Neural cell (in vitro differentiated cells): ENCODE measurements at regions not wholly inside any gene's neighbourhood (a gene's known extent, or its start where the extent isn't known, plus 50 kb on each side); places are given as distances from the start of the nearest gene placed in this dataset.

Source experiments
- H2AFZ ChIP-seq: fragments of 200-600, 300-800 bp; sonication (generic), shearing (Covaris generic); 2 replicates; pipeline ENCODE4 v1.6.0; 2014; ENCODE audit warnings: low read depth, mild to moderate bottlenecking, antibody characterized with exemption, low read length, moderate library complexity
- H3F3A ChIP-seq: fragments of 200-600 bp; shearing (Covaris generic); 2 replicates; pipeline ENCODE4 v1.6.1; 2016; ENCODE audit warnings: mild to moderate bottlenecking, moderate library complexity, mixed read lengths, antibody characterized with exemption, low read length; ENCODE audit not compliant: insufficient read depth, poor library complexity, severe bottlenecking
- H3K27ac ChIP-seq: fragments of 200-600, 300-800 bp; sonication (generic), shearing (Covaris generic); 2 replicates; pipeline ENCODE4 v1.5.1; 2014; ENCODE audit warnings: mild to moderate bottlenecking, low read length, moderate library complexity
- H3K27me3 ChIP-seq: fragments of 300-800, 200-600 bp; sonication (generic), shearing (Covaris generic); 2 replicates; pipeline ENCODE4 v1.6.0; 2014; ENCODE audit warnings: mild to moderate bottlenecking, low read depth, low read length, moderate library complexity; ENCODE audit not compliant: insufficient read depth
- H3K36me3 ChIP-seq: fragments of 300-800, 200-600 bp; sonication (generic), shearing (Covaris generic); 2 replicates; pipeline ENCODE4 v1.5.1; 2014; ENCODE audit warnings: mild to moderate bottlenecking, antibody characterized with exemption, low read length, moderate library complexity; ENCODE audit not compliant: insufficient read depth
- H3K4me2 ChIP-seq: fragments of 300-800, 200-600 bp; sonication (generic), shearing (Covaris generic); 2 replicates; pipeline ENCODE4 v1.6.0; 2014; ENCODE audit warnings: mild to moderate bottlenecking, low read length
- H3K4me3 ChIP-seq: fragments of 300-800, 200-600 bp; sonication (generic), shearing (Covaris generic); 2 replicates; pipeline ENCODE4 v1.5.1; 2014; ENCODE audit warnings: mild to moderate bottlenecking, low read length, moderate library complexity
- H3K79me2 ChIP-seq: fragments of 200-600 bp; shearing (Covaris generic); replicated peaks from 2 replicates; pipeline ENCODE4 v1.6.0; 2014; ENCODE audit warnings: mild to moderate bottlenecking, low read length, moderate library complexity; ENCODE audit not compliant: insufficient read depth
- H3K9ac ChIP-seq: fragments of 300-800, 200-600 bp; sonication (generic), shearing (Covaris generic); 2 replicates; pipeline ENCODE4 v1.6.1; 2016; ENCODE audit warnings: mild to moderate bottlenecking, low read length, mixed read lengths
- H3K9me2 ChIP-seq: fragments of 200-600 bp; shearing (Covaris generic); 2 replicates; pipeline ENCODE4 v1.6.1; 2016; ENCODE audit warnings: mild to moderate bottlenecking, low read length, mixed read lengths; ENCODE audit not compliant: insufficient read depth
- H3K9me3 ChIP-seq: fragments of 200-600, 300-800 bp; sonication (generic), shearing (Covaris generic); 2 replicates; pipeline ENCODE4 v1.6.1; 2016; ENCODE audit warnings: mild to moderate bottlenecking, mixed run types, low read length, moderate library complexity, mixed read lengths
- H4K20me1 ChIP-seq: fragments of 200-600 bp; shearing (Covaris generic); 2 replicates; pipeline ENCODE4 v1.6.1; 2016; ENCODE audit warnings: mild to moderate bottlenecking, mixed run types; ENCODE audit not compliant: insufficient read depth
- EP300 ChIP-seq: fragments of 450-650 bp; conservative IDR thresholded peaks from 2 replicates; pipeline ENCODE4 v1.6.1; 2014; ENCODE audit warnings: antibody characterized with exemption, mild to moderate bottlenecking, moderate library complexity; ENCODE audit not compliant: poor library complexity, severe bottlenecking
- EZH2 ChIP-seq: fragments of 200-600, 300-800 bp; shearing (Covaris generic), sonication (generic); IDR thresholded peaks from 2 replicates; pipeline ENCODE4 v1.6.1; 2014; ENCODE audit warnings: antibody characterized with exemption, low read length, borderline replicate concordance, mild to moderate bottlenecking; ENCODE audit not compliant: insufficient read depth, poor library complexity, severe bottlenecking
- MXI1 ChIP-seq: fragments of 450-650 bp; conservative IDR thresholded peaks from 2 replicates; pipeline ENCODE4 v1.6.1; 2014; ENCODE audit warnings: antibody characterized with exemption, mild to moderate bottlenecking; ENCODE audit not compliant: poor library complexity, severe bottlenecking
- POLR2AphosphoS5 ChIP-seq: IDR thresholded peaks from 2 replicates; pipeline ENCODE4 v1.6.1; 2012
- RAD21 ChIP-seq: fragments of 450-650 bp; conservative IDR thresholded peaks from 2 replicates; pipeline ENCODE4 v1.6.1; 2014; ENCODE audit warnings: antibody characterized with exemption, mild to moderate bottlenecking, moderate library complexity
- SMC3 ChIP-seq: fragments of 450-650 bp; conservative IDR thresholded peaks from 2 replicates; pipeline ENCODE4 v1.6.1; 2014; ENCODE audit warnings: antibody characterized with exemption, mild to moderate bottlenecking, moderate library complexity; ENCODE audit not compliant: poor library complexity
- TAF1 ChIP-seq: IDR thresholded peaks from 2 replicates; pipeline ENCODE4 v1.6.1; 2012; ENCODE audit warnings: low read depth
- TF ChIP-seq, protein P1 (sequence below): IDR thresholded peaks from 2 replicates; pipeline ENCODE4 v1.6.1; 2012; ENCODE audit warnings: borderline replicate concordance
- TF ChIP-seq, protein P2 (sequence below): fragments of 450-650 bp; IDR thresholded peaks from 2 replicates; pipeline ENCODE4 v1.5.1; 2014; ENCODE audit warnings: antibody characterized with exemption, mild to moderate bottlenecking, moderate library complexity; ENCODE audit not compliant: poor library complexity, severe bottlenecking

DNA sequence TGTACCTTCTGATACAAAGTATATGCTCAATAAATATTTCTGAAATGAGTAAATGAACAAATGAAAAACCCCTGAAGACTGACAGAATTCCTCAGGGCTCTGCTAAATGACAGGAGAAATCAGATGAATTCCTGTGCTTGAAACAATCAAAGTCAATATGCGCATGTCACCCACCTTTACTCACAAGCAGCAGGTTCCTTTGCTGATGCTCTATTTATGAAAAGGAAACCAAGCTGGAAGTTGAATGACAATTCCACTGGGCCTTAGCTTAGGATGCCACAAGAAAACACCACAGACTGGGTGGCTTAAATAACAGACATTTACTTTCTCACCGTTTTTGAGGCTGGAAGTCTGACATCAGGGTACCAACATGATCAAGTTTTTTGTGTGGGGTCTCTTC is 477.5 kb upstream of the TEX13C start:
- Histone ChIP-seq H3F3A (no peaks in the 10 kb centered on the region), H3K4me3 (no peak overlapping the region), H3K79me2 (no peaks in the 10 kb centered on the region), H4K20me1 (no peaks in the 10 kb centered on the region), H3K4me2 (no peak overlapping the region), H3K9me3 (no peaks in the 10 kb centered on the region), H3K9ac (no peak overlapping the region), H3K9me2 (no peaks in the 10 kb centered on the region), H2AFZ (no peak overlapping the region), H3K36me3 (no peaks in the 10 kb centered on the region), H3K27ac (no peak overlapping the region), H3K27me3 (no peaks in the 10 kb centered on the region)
- TF ChIP-seq POLR2AphosphoS5 (no peak), TAF1 (no peak), EP300 (no peak), EZH2 (no peak), SMC3 (no peak), MXI1 (no peak)
- TF ChIP-seq, protein P1, sequence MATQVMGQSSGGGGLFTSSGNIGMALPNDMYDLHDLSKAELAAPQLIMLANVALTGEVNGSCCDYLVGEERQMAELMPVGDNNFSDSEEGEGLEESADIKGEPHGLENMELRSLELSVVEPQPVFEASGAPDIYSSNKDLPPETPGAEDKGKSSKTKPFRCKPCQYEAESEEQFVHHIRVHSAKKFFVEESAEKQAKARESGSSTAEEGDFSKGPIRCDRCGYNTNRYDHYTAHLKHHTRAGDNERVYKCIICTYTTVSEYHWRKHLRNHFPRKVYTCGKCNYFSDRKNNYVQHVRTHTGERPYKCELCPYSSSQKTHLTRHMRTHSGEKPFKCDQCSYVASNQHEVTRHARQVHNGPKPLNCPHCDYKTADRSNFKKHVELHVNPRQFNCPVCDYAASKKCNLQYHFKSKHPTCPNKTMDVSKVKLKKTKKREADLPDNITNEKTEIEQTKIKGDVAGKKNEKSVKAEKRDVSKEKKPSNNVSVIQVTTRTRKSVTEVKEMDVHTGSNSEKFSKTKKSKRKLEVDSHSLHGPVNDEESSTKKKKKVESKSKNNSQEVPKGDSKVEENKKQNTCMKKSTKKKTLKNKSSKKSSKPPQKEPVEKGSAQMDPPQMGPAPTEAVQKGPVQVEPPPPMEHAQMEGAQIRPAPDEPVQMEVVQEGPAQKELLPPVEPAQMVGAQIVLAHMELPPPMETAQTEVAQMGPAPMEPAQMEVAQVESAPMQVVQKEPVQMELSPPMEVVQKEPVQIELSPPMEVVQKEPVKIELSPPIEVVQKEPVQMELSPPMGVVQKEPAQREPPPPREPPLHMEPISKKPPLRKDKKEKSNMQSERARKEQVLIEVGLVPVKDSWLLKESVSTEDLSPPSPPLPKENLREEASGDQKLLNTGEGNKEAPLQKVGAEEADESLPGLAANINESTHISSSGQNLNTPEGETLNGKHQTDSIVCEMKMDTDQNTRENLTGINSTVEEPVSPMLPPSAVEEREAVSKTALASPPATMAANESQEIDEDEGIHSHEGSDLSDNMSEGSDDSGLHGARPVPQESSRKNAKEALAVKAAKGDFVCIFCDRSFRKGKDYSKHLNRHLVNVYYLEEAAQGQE = no peak
- TF ChIP-seq, protein P2, sequence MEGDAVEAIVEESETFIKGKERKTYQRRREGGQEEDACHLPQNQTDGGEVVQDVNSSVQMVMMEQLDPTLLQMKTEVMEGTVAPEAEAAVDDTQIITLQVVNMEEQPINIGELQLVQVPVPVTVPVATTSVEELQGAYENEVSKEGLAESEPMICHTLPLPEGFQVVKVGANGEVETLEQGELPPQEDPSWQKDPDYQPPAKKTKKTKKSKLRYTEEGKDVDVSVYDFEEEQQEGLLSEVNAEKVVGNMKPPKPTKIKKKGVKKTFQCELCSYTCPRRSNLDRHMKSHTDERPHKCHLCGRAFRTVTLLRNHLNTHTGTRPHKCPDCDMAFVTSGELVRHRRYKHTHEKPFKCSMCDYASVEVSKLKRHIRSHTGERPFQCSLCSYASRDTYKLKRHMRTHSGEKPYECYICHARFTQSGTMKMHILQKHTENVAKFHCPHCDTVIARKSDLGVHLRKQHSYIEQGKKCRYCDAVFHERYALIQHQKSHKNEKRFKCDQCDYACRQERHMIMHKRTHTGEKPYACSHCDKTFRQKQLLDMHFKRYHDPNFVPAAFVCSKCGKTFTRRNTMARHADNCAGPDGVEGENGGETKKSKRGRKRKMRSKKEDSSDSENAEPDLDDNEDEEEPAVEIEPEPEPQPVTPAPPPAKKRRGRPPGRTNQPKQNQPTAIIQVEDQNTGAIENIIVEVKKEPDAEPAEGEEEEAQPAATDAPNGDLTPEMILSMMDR = no peak

DNA sequence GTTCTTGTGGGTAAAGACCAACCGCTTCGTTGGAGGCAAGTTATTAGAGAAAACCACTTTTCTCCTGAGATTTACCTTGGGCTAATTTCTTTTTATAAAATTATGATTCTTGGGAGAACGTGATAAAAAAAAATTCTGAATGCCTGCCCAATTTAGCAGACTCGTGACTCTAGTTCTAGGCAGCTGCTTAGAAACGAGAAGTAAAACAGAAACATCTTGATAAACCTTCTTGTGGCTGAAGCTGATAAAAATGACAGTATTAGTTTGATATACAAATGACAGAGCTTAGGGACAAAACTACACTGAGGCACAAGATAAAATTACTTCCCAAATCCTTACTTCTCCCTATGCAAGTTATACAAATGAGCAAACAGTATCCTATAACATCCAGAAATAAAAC is 458.9 kb upstream of the TEX13C start:
- TF ChIP-seq RAD21 (no peak), EP300 (no peak), MXI1 (no peak), POLR2AphosphoS5 (no peak), EZH2 (no peak), TAF1 (no peak), SMC3 (no peak)
- TF ChIP-seq, protein P1 = no peak
- TF ChIP-seq, protein P2 = no peak
- Histone ChIP-seq H3K27me3 (no peaks in the 10 kb centered on the region), H3K9me3 (no peaks in the 10 kb centered on the region), H3K36me3 (no peaks in the 10 kb centered on the region), H4K20me1 (no peaks in the 10 kb centered on the region), H3K9ac (no peak overlapping the region), H3K79me2 (no peaks in the 10 kb centered on the region), H3K4me2 (no peak overlapping the region), H3F3A (no peaks in the 10 kb centered on the region), H2AFZ (no peak overlapping the region), H3K9me2 (no peaks in the 10 kb centered on the region), H3K4me3 (no peak overlapping the region), H3K27ac (no peak overlapping the region)
